Endodermal cell (in vitro differentiated cells): ENCODE measurements at regions not wholly inside any gene's neighbourhood (a gene's known extent, or its start where the extent isn't known, plus 50 kb on each side); places are given as distances from the start of the nearest gene placed in this dataset.
"Not testable (repeated sequence)": the region's sequence is repeated elsewhere in the genome, so short reads cannot be mapped to it uniquely, and the experiment has no call there.

Experiments used
- DNase-seq: peaks from one replicate; pipeline ENCODE4 v3.0.0-alpha.2; 2017
- H3K27ac ChIP-seq: 2 replicates; pipeline ENCODE4 v1.5.1; 2013; ENCODE audit warnings: mild to moderate bottlenecking, low read depth, low read length, moderate library complexity
- H3K27me3 ChIP-seq: 2 replicates; pipeline ENCODE4 v1.6.1; 2013; ENCODE audit warnings: mild to moderate bottlenecking, low read length, moderate library complexity; ENCODE audit not compliant: insufficient read depth, control insufficient read depth, poor library complexity, severe bottlenecking
- H3K36me3 ChIP-seq: 2 replicates; pipeline ENCODE4 v1.7.0; 2013; ENCODE audit warnings: mild to moderate bottlenecking, low read length, moderate library complexity; ENCODE audit not compliant: control insufficient read depth, insufficient read depth
- H3K4me1 ChIP-seq: one replicate; pipeline ENCODE4 v1.7.0; 2013; ENCODE audit warnings: low read length; ENCODE audit not compliant: control insufficient read depth, insufficient read depth
- H3K4me3 ChIP-seq: 2 replicates; pipeline ENCODE4 v1.5.1; 2013; ENCODE audit warnings: mild to moderate bottlenecking, low read length, moderate library complexity
- H3K9ac ChIP-seq: 2 replicates; pipeline ENCODE4 v1.6.1; 2013; ENCODE audit warnings: mild to moderate bottlenecking, low read length, moderate library complexity; ENCODE audit not compliant: poor library complexity, severe bottlenecking; ENCODE audit errors: extremely low read depth
- H3K9me3 ChIP-seq: 2 replicates; pipeline ENCODE4 v1.6.1; 2013; ENCODE audit warnings: mild to moderate bottlenecking, low read length, moderate library complexity; ENCODE audit not compliant: control insufficient read depth
- H3K27ac Mint-ChIP-seq: 2 replicates; pipeline ENCODE4 v1.8.0; 2020; ENCODE audit warnings: mixed read lengths
- H3K27me3 Mint-ChIP-seq: 2 replicates; pipeline ENCODE4 v1.8.0; 2021; ENCODE audit warnings: mild to moderate bottlenecking, mixed read lengths; ENCODE audit not compliant: insufficient read depth
- H3K36me3 Mint-ChIP-seq: 2 replicates; pipeline ENCODE4 v1.8.0; 2020; ENCODE audit warnings: low read depth, mixed read lengths
- H3K4me1 Mint-ChIP-seq: 2 replicates; pipeline ENCODE4 v1.8.0; 2020; ENCODE audit warnings: mixed read lengths
- H3K4me3 Mint-ChIP-seq: 2 replicates; pipeline ENCODE4 v1.8.0; 2020; ENCODE audit warnings: mild to moderate bottlenecking, moderate library complexity, mixed read lengths
- H3K9me3 Mint-ChIP-seq: 2 replicates; pipeline ENCODE4 v1.8.0; 2020; ENCODE audit warnings: mild to moderate bottlenecking, mixed read lengths
- WGBS, 2 experiments: methylation state at CpG; one replicate each; pipeline versions ENCODE4 v1.1.5 to v1.1.7; 2013; ENCODE audit warnings: missing lambda C conversion rate in 2 of 2, mixed read lengths in 1 of 2; ENCODE audit not compliant: insufficient coverage in 1 of 2, insufficient read length in 1 of 2; 5-methylcytosine and 5-hydroxymethylcytosine counted together
- TF ChIP-seq, protein P1 (sequence below): fragments of 200-600 bp; sonication (generic); conservative IDR thresholded peaks from 2 replicates; pipeline ENCODE4 v1.5.0; 2021; ENCODE audit warnings: antibody characterized with exemption, mild to moderate bottlenecking

DNA sequence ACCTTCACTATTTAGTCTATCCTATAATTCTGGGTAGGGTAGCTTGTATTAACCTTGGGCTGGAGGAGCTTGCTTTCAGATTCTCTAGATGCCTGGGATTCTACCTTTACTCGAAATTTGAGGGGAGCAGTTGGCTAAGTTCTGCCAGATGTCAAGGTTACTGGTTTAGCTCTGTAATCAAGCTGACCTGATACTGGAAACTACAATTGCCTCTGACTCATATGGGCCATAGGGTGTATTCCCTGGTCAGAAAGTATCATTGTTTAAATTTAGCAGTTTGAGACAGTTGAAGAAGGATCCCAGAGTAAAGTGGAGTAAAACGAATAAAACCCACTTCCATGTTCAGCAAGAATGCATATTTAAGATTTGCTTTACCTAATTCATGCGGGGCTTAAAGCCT is 337.6 kb downstream of the SPIN4 start:
- 40 to 59% methylated on average over 1 to 3 of the region's 3 CpGs for WGBS, 2 experiments
- TF ChIP-seq, protein P1, sequence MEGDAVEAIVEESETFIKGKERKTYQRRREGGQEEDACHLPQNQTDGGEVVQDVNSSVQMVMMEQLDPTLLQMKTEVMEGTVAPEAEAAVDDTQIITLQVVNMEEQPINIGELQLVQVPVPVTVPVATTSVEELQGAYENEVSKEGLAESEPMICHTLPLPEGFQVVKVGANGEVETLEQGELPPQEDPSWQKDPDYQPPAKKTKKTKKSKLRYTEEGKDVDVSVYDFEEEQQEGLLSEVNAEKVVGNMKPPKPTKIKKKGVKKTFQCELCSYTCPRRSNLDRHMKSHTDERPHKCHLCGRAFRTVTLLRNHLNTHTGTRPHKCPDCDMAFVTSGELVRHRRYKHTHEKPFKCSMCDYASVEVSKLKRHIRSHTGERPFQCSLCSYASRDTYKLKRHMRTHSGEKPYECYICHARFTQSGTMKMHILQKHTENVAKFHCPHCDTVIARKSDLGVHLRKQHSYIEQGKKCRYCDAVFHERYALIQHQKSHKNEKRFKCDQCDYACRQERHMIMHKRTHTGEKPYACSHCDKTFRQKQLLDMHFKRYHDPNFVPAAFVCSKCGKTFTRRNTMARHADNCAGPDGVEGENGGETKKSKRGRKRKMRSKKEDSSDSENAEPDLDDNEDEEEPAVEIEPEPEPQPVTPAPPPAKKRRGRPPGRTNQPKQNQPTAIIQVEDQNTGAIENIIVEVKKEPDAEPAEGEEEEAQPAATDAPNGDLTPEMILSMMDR = no peak
- Histone ChIP-seq H3K9ac (no peak overlapping the region), H3K27ac (no peak overlapping the region), H3K27me3 (no peaks in the 10 kb centered on the region), H3K36me3 (no peaks in the 10 kb centered on the region), H3K9me3 (peaks cover 29% of the 10 kb centered on the region), H3K4me3 (no peak overlapping the region), H3K4me1 (no peaks in the 10 kb centered on the region)
- no peaks in the 10 kb centered on the region for H3K4me1 Mint-ChIP-seq
- no peak overlapping the region for H3K27ac Mint-ChIP-seq
- no peaks in the 10 kb centered on the region for H3K36me3 Mint-ChIP-seq
- H3K27me3 Mint-ChIP-seq = no peaks in the 10 kb centered on the region
- DNase-seq = no peak
- peaks cover 85% of the 10 kb centered on the region for H3K9me3 Mint-ChIP-seq
- H3K4me3 Mint-ChIP-seq = no peak overlapping the region

DNA sequence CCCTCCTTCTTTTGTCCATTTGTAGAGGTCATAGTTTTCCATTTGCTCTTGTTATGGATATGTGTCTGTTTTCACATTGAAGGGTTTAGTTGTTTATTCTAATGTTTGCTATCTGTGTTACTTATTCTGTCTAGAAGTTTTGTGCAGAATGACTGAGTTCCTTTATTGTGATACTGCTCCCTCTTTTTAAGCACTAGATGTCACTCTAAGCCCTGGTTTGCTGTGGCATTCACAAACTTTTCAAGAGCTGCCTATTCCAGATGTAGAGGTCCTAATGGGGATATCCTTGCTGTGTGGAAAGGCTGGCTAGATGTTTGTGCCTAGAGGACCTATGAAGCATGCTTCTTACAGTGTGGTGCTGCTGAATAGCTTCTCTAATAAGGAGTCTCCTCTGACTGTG is 338.6 kb downstream of the SPIN4 start:
- DNase-seq = no peak
- Mint-ChIP-seq H3K4me3 (no peak overlapping the region), H3K27ac (no peak overlapping the region), H3K4me1 (no peaks in the 10 kb centered on the region), H3K27me3 (no peaks in the 10 kb centered on the region), H3K9me3 (peaks cover 89% of the 10 kb centered on the region), H3K36me3 (no peaks in the 10 kb centered on the region)
- Histone ChIP-seq H3K27ac (no peak overlapping the region), H3K4me1 (no peaks in the 10 kb centered on the region), H3K36me3 (no peaks in the 10 kb centered on the region), H3K9ac (no peak overlapping the region), H3K27me3 (no peaks in the 10 kb centered on the region), H3K9me3 (peaks cover 34% of the 10 kb centered on the region), H3K4me3 (no peak overlapping the region)
- TF ChIP-seq, protein P1 = no peak

DNA sequence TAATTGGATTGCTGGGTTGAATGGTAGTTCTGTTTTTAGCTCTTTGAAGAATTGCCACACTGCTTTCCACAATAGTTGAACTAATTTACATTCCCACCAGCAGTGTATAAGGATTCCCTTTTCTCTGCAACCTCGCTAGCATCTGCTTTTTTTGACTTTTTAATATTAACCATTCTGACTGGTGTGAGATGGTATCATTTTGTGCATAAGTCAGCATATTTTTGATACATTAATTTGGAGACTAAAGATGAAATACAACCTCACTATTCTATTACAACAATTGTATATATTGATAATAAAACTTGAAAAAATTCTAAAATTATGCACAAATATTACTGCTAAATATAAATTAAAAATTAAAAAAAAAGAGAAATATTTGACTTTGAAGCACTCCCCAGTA is 350.9 kb downstream of the SPIN4 start:
- not testable (repeated sequence) for H3K4me1 Mint-ChIP-seq

More for the DNA sequence above, 350.9 kb downstream of the SPIN4 start:
- H3K27ac Mint-ChIP-seq, H3K9ac ChIP-seq, H3K36me3 Mint-ChIP-seq, H3K4me3 ChIP-seq, DNase-seq, H3K4me3 Mint-ChIP-seq, H3K27ac ChIP-seq, H3K36me3 ChIP-seq, H3K27me3 ChIP-seq, H3K4me1 ChIP-seq, H3K27me3 Mint-ChIP-seq: not testable (repeated sequence)
- no CpG with 5 or more reads among the region's 1 CpG for WGBS, 2 experiments
- H3K9me3 ChIP-seq = peaks cover 24% of the 10 kb centered on the region
- peaks cover 74% of the 10 kb centered on the region for H3K9me3 Mint-ChIP-seq
